CD4-positive, alpha-beta T cell (primary cell): ENCODE measurements at regions not wholly inside any gene's neighbourhood (a gene's known extent, or its start where the extent isn't known, plus 50 kb on each side); places are given as distances from the start of the nearest gene placed in this dataset.

ENCODE experiments used
- ATAC-seq: fragments of 200-7000 bp; cut with Tn5 transposase; one replicate; pipeline ENCODE4 v1.10.0; 2022; ENCODE audit warnings: mild to moderate bottlenecking; ENCODE audit not compliant: poor library complexity
- CTCF ChIA-PET: fragments of 350-600 bp; sonication (Branson Sonifier 250); formaldehyde crosslinking; loops from one replicate; lab custom pipeline; 2021; ENCODE audit warnings: antibody characterized with exemption, inconsistent platforms; lab: Charles Lee
- POLR2A ChIA-PET: fragments of 350-600 bp; sonication (Branson Sonifier 250); formaldehyde crosslinking; loops from one replicate; lab custom pipeline; 2021; ENCODE audit warnings: antibody characterized with exemption, inconsistent platforms; lab: Charles Lee
- DNase-seq, 14 experiments: peaks; one replicate each; pipeline ENCODE4 v3.0.0-alpha.2; 2013 to 2020; ENCODE audit warnings: mixed read lengths in 2 of 14
- H3K27ac ChIP-seq, 2 donors: one replicate each; pipeline versions ENCODE4 v1.5.1 to v1.7.0; 2013; ENCODE audit warnings: low read length in 2 of 2, low read depth in 1 of 2, mild to moderate bottlenecking in 1 of 2
- H3K27me3 ChIP-seq, 2 experiments: 1 replicate in 1 of 2; 2 replicates in 1 of 2; pipeline versions ENCODE4 v1.6.1 to v1.7.0; 2013; ENCODE audit warnings: low read length in 2 of 2, control low read depth in 1 of 2, mild to moderate bottlenecking in 1 of 2, moderate library complexity in 1 of 2; ENCODE audit not compliant: insufficient read depth in 2 of 2, control insufficient read depth in 1 of 2
- H3K36me3 ChIP-seq: one replicate; pipeline ENCODE4 v1.6.1; 2013; ENCODE audit warnings: low read length, control low read depth; ENCODE audit not compliant: insufficient read depth
- H3K4me1 ChIP-seq: one replicate; pipeline ENCODE4 v1.6.1; 2013; ENCODE audit warnings: low read length, control low read depth; ENCODE audit not compliant: insufficient read depth
- H3K4me3 ChIP-seq: one replicate; pipeline ENCODE4 v1.5.1; 2013; ENCODE audit warnings: mild to moderate bottlenecking, low read length, moderate library complexity
- H3K9me3 ChIP-seq, 2 experiments: 1 replicate in 1 of 2; 2 replicates in 1 of 2; pipeline versions ENCODE4 v1.6.1 to v1.7.0; 2013; ENCODE audit warnings: low read length in 2 of 2, mild to moderate bottlenecking in 2 of 2, control low read depth in 1 of 2, moderate library complexity in 1 of 2; ENCODE audit not compliant: control insufficient read depth in 1 of 2, insufficient read depth in 1 of 2
- H3K27ac Mint-ChIP-seq: one replicate; pipeline ENCODE4 v1.8.0; 2020; ENCODE audit warnings: mixed read lengths
- H3K27me3 Mint-ChIP-seq: one replicate; pipeline ENCODE4 v1.8.0; 2021; ENCODE audit warnings: mixed read lengths
- H3K36me3 Mint-ChIP-seq: one replicate; pipeline ENCODE4 v1.8.0; 2021; ENCODE audit warnings: low read depth, mixed read lengths
- H3K4me1 Mint-ChIP-seq: one replicate; pipeline ENCODE4 v1.8.0; 2021; ENCODE audit warnings: low read depth, mixed read lengths
- H3K4me3 Mint-ChIP-seq: one replicate; pipeline ENCODE4 v1.8.0; 2020; ENCODE audit warnings: mild to moderate bottlenecking, mixed read lengths
- H3K9me3 Mint-ChIP-seq: one replicate; pipeline ENCODE4 v1.8.0; 2020; ENCODE audit warnings: mixed read lengths
- CTCF ChIP-seq: fragments of 200-600 bp; IDR thresholded peaks from one replicate; pipeline ENCODE4 v1.8.0; 2022; ENCODE audit warnings: antibody characterized with exemption, mild to moderate bottlenecking
- intact Hi-C, 2 experiments: fragments of 100-400 bp; cut with DNase I in 1 of 2; cut with micrococcal nuclease in 1 of 2; formaldehyde crosslinking; loops; one replicate each; pipeline versions ENCODE4 v1.15.1 to v1.9.0; 2023 to 2025; cut with DNase I, micrococcal nuclease

- ATAC-seq, result no peak
- DNase-seq, result no peak
Observed at GRCh38 chr4:111393781-111394180, 751.5 kb upstream of the FAM241A start.

GRCh38 chr4:111398906-111399330, 746.3 kb upstream of the FAM241A start:
- no peaks in the 10 kb centered on the region for H3K4me1 ChIP-seq
- no peak for ATAC-seq
- H3K27me3 ChIP-seq, result no peaks in the 10 kb centered on the region
- H3K27ac ChIP-seq, result no peak overlapping the region
- no peak overlapping the region for H3K4me3 ChIP-seq
- Mint-ChIP-seq H3K27me3 (no peaks in the 10 kb centered on the region), H3K4me1 (no peaks in the 10 kb centered on the region), H3K4me3 (no peak overlapping the region), H3K36me3 (no peaks in the 10 kb centered on the region), H3K9me3 (no peaks in the 10 kb centered on the region), H3K27ac (no peak overlapping the region)
- no peak for DNase-seq
- no peaks in the 10 kb centered on the region for H3K9me3 ChIP-seq
- intact Hi-C loops, result no loop called here
- no peaks in the 10 kb centered on the region for H3K36me3 ChIP-seq
- POLR2A ChIA-PET, result no interaction called here
- CTCF ChIA-PET, result no interaction called here
- no peak for TF ChIP-seq CTCF

More at GRCh38 chr4:111393781-111394180, 751.5 kb upstream of the FAM241A start:
- ChIA-PET CTCF (no interaction called here), POLR2A (no interaction called here)
- Histone ChIP-seq H3K27ac (no peak overlapping the region), H3K4me3 (no peak overlapping the region), H3K27me3 (no peaks in the 10 kb centered on the region), H3K36me3 (no peaks in the 10 kb centered on the region), H3K9me3 (no peaks in the 10 kb centered on the region), H3K4me1 (no peaks in the 10 kb centered on the region)
- no peak for TF ChIP-seq CTCF
- no peaks in the 10 kb centered on the region for H3K36me3 Mint-ChIP-seq
- peaks cover 9% of the 10 kb centered on the region for H3K9me3 Mint-ChIP-seq
- H3K27ac Mint-ChIP-seq, result no peak overlapping the region
- intact Hi-C loops, result no loop called here
- H3K27me3 Mint-ChIP-seq, result no peaks in the 10 kb centered on the region
- no peak overlapping the region for H3K4me3 Mint-ChIP-seq
- H3K4me1 Mint-ChIP-seq, result no peaks in the 10 kb centered on the region

- H3K36me3 Mint-ChIP-seq, result no peaks in the 10 kb centered on the region
Observed at GRCh38 chr4:111399623-111400022, 745.6 kb upstream of the FAM241A start.

More at GRCh38 chr4:111399623-111400022, 745.6 kb upstream of the FAM241A start:
- Histone ChIP-seq H3K27me3 (no peaks in the 10 kb centered on the region), H3K9me3 (no peaks in the 10 kb centered on the region), H3K36me3 (no peaks in the 10 kb centered on the region), H3K4me3 (no peak overlapping the region), H3K4me1 (no peaks in the 10 kb centered on the region), H3K27ac (no peak overlapping the region)
- POLR2A ChIA-PET, result no interaction called here
- no peak for ATAC-seq
- H3K27ac Mint-ChIP-seq, result no peak overlapping the region
- intact Hi-C loops, result no loop called here
- no peaks in the 10 kb centered on the region for H3K27me3 Mint-ChIP-seq
- no peak for TF ChIP-seq CTCF
- H3K9me3 Mint-ChIP-seq, result no peaks in the 10 kb centered on the region
- H3K4me3 Mint-ChIP-seq, result no peak overlapping the region
- no peaks in the 10 kb centered on the region for H3K4me1 Mint-ChIP-seq
- CTCF ChIA-PET, result no interaction called here
- DNase-seq, result no peak
